ENCODE measurements at regions not wholly inside any gene's neighbourhood (a gene's known extent, or its start where the extent isn't known, plus 50 kb on each side); places are given as distances from the start of the nearest gene placed in this dataset.

- H3K36me3 ChIP-seq (ENCODE audit: control insufficient read depth in 2 of 2, insufficient read depth in 2 of 2, low read length in 2 of 2): no peaks in the 10 kb centered on the region
- H3K4me1 ChIP-seq (ENCODE audit: control insufficient read depth in 2 of 2, insufficient read depth in 2 of 2, low read length in 2 of 2): peaks cover 0 to 3% of the 10 kb centered on the region in 2 donors
- H3K27me3 ChIP-seq (ENCODE audit: control insufficient read depth in 2 of 2, insufficient read depth in 2 of 2, low read length in 2 of 2): no peaks in the 10 kb centered on the region
- H3K9ac ChIP-seq (ENCODE audit: low read depth in 1 of 2, low read length in 2 of 2): no peak overlapping the region
- no peaks in the 10 kb centered on the region for H3K9me3 ChIP-seq (ENCODE audit: control insufficient read depth in 2 of 2, low read length in 2 of 2)
- no peak overlapping the region for H3K27ac ChIP-seq (ENCODE audit: low read depth in 2 of 2, low read length in 2 of 2)
- H3K4me3 ChIP-seq (ENCODE audit: low read length in 2 of 2): no peak overlapping the region
These were observed 153.8 kb downstream of the DEPDC1B start for GRCh38 chr5:60546207-60546606.

- H3K9ac ChIP-seq (ENCODE audit: low read depth in 1 of 2, low read length in 2 of 2): no peak overlapping the region
- H3K9me3 ChIP-seq (ENCODE audit: control insufficient read depth in 2 of 2, low read length in 2 of 2): no peaks in the 10 kb centered on the region
- no peak overlapping the region for H3K4me3 ChIP-seq (ENCODE audit: low read length in 2 of 2)
- no peaks in the 10 kb centered on the region for H3K27me3 ChIP-seq (ENCODE audit: control insufficient read depth in 2 of 2, insufficient read depth in 2 of 2, low read length in 2 of 2)
- no peak overlapping the region for H3K27ac ChIP-seq (ENCODE audit: low read depth in 2 of 2, low read length in 2 of 2)
- peaks cover 0 to 3% of the 10 kb centered on the region in 2 donors for H3K4me1 ChIP-seq (ENCODE audit: control insufficient read depth in 2 of 2, insufficient read depth in 2 of 2, low read length in 2 of 2)
- no peaks in the 10 kb centered on the region for H3K36me3 ChIP-seq (ENCODE audit: control insufficient read depth in 2 of 2, insufficient read depth in 2 of 2, low read length in 2 of 2)
These were observed 154.4 kb downstream of the DEPDC1B start for GRCh38 chr5:60545551-60545950.

- no peak overlapping the region for H3K9ac ChIP-seq (ENCODE audit: low read depth in 1 of 2, low read length in 2 of 2)
- no peaks in the 10 kb centered on the region for H3K27me3 ChIP-seq (ENCODE audit: control insufficient read depth in 2 of 2, insufficient read depth in 2 of 2, low read length in 2 of 2)
- H3K9me3 ChIP-seq (ENCODE audit: control insufficient read depth in 2 of 2, low read length in 2 of 2): no peaks in the 10 kb centered on the region
- H3K4me1 ChIP-seq (ENCODE audit: control insufficient read depth in 2 of 2, insufficient read depth in 2 of 2, low read length in 2 of 2): peaks cover 0 to 3% of the 10 kb centered on the region in 2 donors
- H3K36me3 ChIP-seq (ENCODE audit: control insufficient read depth in 2 of 2, insufficient read depth in 2 of 2, low read length in 2 of 2): no peaks in the 10 kb centered on the region
- no peak overlapping the region for H3K27ac ChIP-seq (ENCODE audit: low read depth in 2 of 2, low read length in 2 of 2)
- no peak overlapping the region for H3K4me3 ChIP-seq (ENCODE audit: low read length in 2 of 2)
These were observed 155.8 kb downstream of the DEPDC1B start for GRCh38 chr5:60544142-60544541.

- Histone ChIP-seq H3K4me3 (ENCODE audit: low read length in 2 of 2) (no peak overlapping the region), H3K36me3 (ENCODE audit: control insufficient read depth in 2 of 2, insufficient read depth in 2 of 2, low read length in 2 of 2) (no peaks in the 10 kb centered on the region), H3K9ac (ENCODE audit: low read depth in 1 of 2, low read length in 2 of 2) (no peak overlapping the region), H3K27me3 (ENCODE audit: control insufficient read depth in 2 of 2, insufficient read depth in 2 of 2, low read length in 2 of 2) (no peaks in the 10 kb centered on the region), H3K4me1 (ENCODE audit: control insufficient read depth in 2 of 2, insufficient read depth in 2 of 2, low read length in 2 of 2) (peaks cover 0 to 3% of the 10 kb centered on the region in 2 donors), H3K9me3 (ENCODE audit: control insufficient read depth in 2 of 2, low read length in 2 of 2) (no peaks in the 10 kb centered on the region), H3K27ac (ENCODE audit: low read depth in 2 of 2, low read length in 2 of 2) (no peak overlapping the region)
These were observed 158.0 kb downstream of the DEPDC1B start for GRCh38 chr5:60541980-60542379.

- Histone ChIP-seq H3K4me3 (ENCODE audit: low read length in 2 of 2) (no peak overlapping the region), H3K9me3 (ENCODE audit: control insufficient read depth in 2 of 2, low read length in 2 of 2) (no peaks in the 10 kb centered on the region), H3K4me1 (ENCODE audit: control insufficient read depth in 2 of 2, insufficient read depth in 2 of 2, low read length in 2 of 2) (peaks cover 0 to 3% of the 10 kb centered on the region in 2 donors), H3K27me3 (ENCODE audit: control insufficient read depth in 2 of 2, insufficient read depth in 2 of 2, low read length in 2 of 2) (no peaks in the 10 kb centered on the region), H3K9ac (ENCODE audit: low read depth in 1 of 2, low read length in 2 of 2) (no peak overlapping the region), H3K27ac (ENCODE audit: low read depth in 2 of 2, low read length in 2 of 2) (no peak overlapping the region), H3K36me3 (ENCODE audit: control insufficient read depth in 2 of 2, insufficient read depth in 2 of 2, low read length in 2 of 2) (no peaks in the 10 kb centered on the region)
These were observed 158.8 kb downstream of the DEPDC1B start for GRCh38 chr5:60540856-60541805.

- no peak overlapping the region for H3K4me3 ChIP-seq (ENCODE audit: low read length in 2 of 2)
- no peaks in the 10 kb centered on the region for H3K9me3 ChIP-seq (ENCODE audit: control insufficient read depth in 2 of 2, low read length in 2 of 2)
- H3K4me1 ChIP-seq (ENCODE audit: control insufficient read depth in 2 of 2, insufficient read depth in 2 of 2, low read length in 2 of 2): no peaks in the 10 kb centered on the region
- H3K36me3 ChIP-seq (ENCODE audit: control insufficient read depth in 2 of 2, insufficient read depth in 2 of 2, low read length in 2 of 2): no peaks in the 10 kb centered on the region
- H3K9ac ChIP-seq (ENCODE audit: low read depth in 1 of 2, low read length in 2 of 2): no peak overlapping the region
- no peak overlapping the region for H3K27ac ChIP-seq (ENCODE audit: low read depth in 2 of 2, low read length in 2 of 2)
- H3K27me3 ChIP-seq (ENCODE audit: control insufficient read depth in 2 of 2, insufficient read depth in 2 of 2, low read length in 2 of 2): no peaks in the 10 kb centered on the region
These were observed 160.8 kb downstream of the DEPDC1B start for GRCh38 chr5:60538955-60539866.

- Histone ChIP-seq H3K9me3 (ENCODE audit: control insufficient read depth in 2 of 2, low read length in 2 of 2) (no peaks in the 10 kb centered on the region), H3K27ac (ENCODE audit: low read depth in 2 of 2, low read length in 2 of 2) (no peak overlapping the region), H3K4me1 (ENCODE audit: control insufficient read depth in 2 of 2, insufficient read depth in 2 of 2, low read length in 2 of 2) (no peaks in the 10 kb centered on the region), H3K9ac (ENCODE audit: low read depth in 1 of 2, low read length in 2 of 2) (no peak overlapping the region), H3K36me3 (ENCODE audit: control insufficient read depth in 2 of 2, insufficient read depth in 2 of 2, low read length in 2 of 2) (no peaks in the 10 kb centered on the region), H3K27me3 (ENCODE audit: control insufficient read depth in 2 of 2, insufficient read depth in 2 of 2, low read length in 2 of 2) (no peaks in the 10 kb centered on the region), H3K4me3 (ENCODE audit: low read length in 2 of 2) (no peak overlapping the region)
These were observed 161.5 kb downstream of the DEPDC1B start for GRCh38 chr5:60538426-60538825.

GRCh38 chr5:60535951-60536350 lies 164.0 kb downstream of the DEPDC1B start:
- no peaks in the 10 kb centered on the region for H3K9me3 ChIP-seq (ENCODE audit: control insufficient read depth in 2 of 2, low read length in 2 of 2)
- H3K27ac ChIP-seq (ENCODE audit: low read depth in 2 of 2, low read length in 2 of 2): no peak overlapping the region
- H3K36me3 ChIP-seq (ENCODE audit: control insufficient read depth in 2 of 2, insufficient read depth in 2 of 2, low read length in 2 of 2): no peaks in the 10 kb centered on the region
- H3K27me3 ChIP-seq (ENCODE audit: control insufficient read depth in 2 of 2, insufficient read depth in 2 of 2, low read length in 2 of 2): no peaks in the 10 kb centered on the region
- no peaks in the 10 kb centered on the region for H3K4me1 ChIP-seq (ENCODE audit: control insufficient read depth in 2 of 2, insufficient read depth in 2 of 2, low read length in 2 of 2)
- no peak overlapping the region for H3K4me3 ChIP-seq (ENCODE audit: low read length in 2 of 2)
- H3K9ac ChIP-seq (ENCODE audit: low read depth in 1 of 2, low read length in 2 of 2): no peak overlapping the region

GRCh38 chr5:60535198-60535597 lies 164.8 kb downstream of the DEPDC1B start:
- no peak overlapping the region for H3K4me3 ChIP-seq (ENCODE audit: low read length in 2 of 2)
- H3K27me3 ChIP-seq (ENCODE audit: control insufficient read depth in 2 of 2, insufficient read depth in 2 of 2, low read length in 2 of 2): no peaks in the 10 kb centered on the region
- H3K27ac ChIP-seq (ENCODE audit: low read depth in 2 of 2, low read length in 2 of 2): no peak overlapping the region
- no peak overlapping the region for H3K9ac ChIP-seq (ENCODE audit: low read depth in 1 of 2, low read length in 2 of 2)
- no peaks in the 10 kb centered on the region for H3K4me1 ChIP-seq (ENCODE audit: control insufficient read depth in 2 of 2, insufficient read depth in 2 of 2, low read length in 2 of 2)
- H3K36me3 ChIP-seq (ENCODE audit: control insufficient read depth in 2 of 2, insufficient read depth in 2 of 2, low read length in 2 of 2): no peaks in the 10 kb centered on the region
- H3K9me3 ChIP-seq (ENCODE audit: control insufficient read depth in 2 of 2, low read length in 2 of 2): no peaks in the 10 kb centered on the region

GRCh38 chr5:60533789-60534188 lies 166.2 kb downstream of the DEPDC1B start:
- H3K36me3 ChIP-seq (ENCODE audit: control insufficient read depth in 2 of 2, insufficient read depth in 2 of 2, low read length in 2 of 2): no peaks in the 10 kb centered on the region
- H3K27ac ChIP-seq (ENCODE audit: low read depth in 2 of 2, low read length in 2 of 2): no peak overlapping the region
- no peak overlapping the region for H3K9ac ChIP-seq (ENCODE audit: low read depth in 1 of 2, low read length in 2 of 2)
- no peak overlapping the region for H3K4me3 ChIP-seq (ENCODE audit: low read length in 2 of 2)
- no peaks in the 10 kb centered on the region for H3K27me3 ChIP-seq (ENCODE audit: control insufficient read depth in 2 of 2, insufficient read depth in 2 of 2, low read length in 2 of 2)
- H3K9me3 ChIP-seq (ENCODE audit: control insufficient read depth in 2 of 2, low read length in 2 of 2): no peaks in the 10 kb centered on the region
- H3K4me1 ChIP-seq (ENCODE audit: control insufficient read depth in 2 of 2, insufficient read depth in 2 of 2, low read length in 2 of 2): no peaks in the 10 kb centered on the region
